Myocyte (in vitro differentiated cells): ENCODE measurements at regions not wholly inside any gene's neighbourhood (a gene's known extent, or its start where the extent isn't known, plus 50 kb on each side); places are given as distances from the start of the nearest gene placed in this dataset.

ENCODE experiments used
- DNase-seq: peaks from one replicate; pipeline ENCODE4 v3.0.0-alpha.2; 2012; ENCODE audit warnings: low read depth

- no peak for DNase-seq
These were observed 147.4 kb upstream of the MLN start for GRCh38 chr6:33950891-33951889.

- no peak for DNase-seq
These were observed 146.7 kb upstream of the MLN start for GRCh38 chr6:33950472-33950881.

GRCh38 chr6:33949877-33950435 is 146.2 kb upstream of the MLN start:
- no peak for DNase-seq

GRCh38 chr6:33949111-33949510 is 145.3 kb upstream of the MLN start:
- DNase-seq: no peak

- DNase-seq: no peak
These were observed 144.3 kb upstream of the MLN start for GRCh38 chr6:33947916-33948594.

GRCh38 chr6:33947047-33947446 is 143.2 kb upstream of the MLN start:
- no peak for DNase-seq

GRCh38 chr6:33945931-33946330 is 142.1 kb upstream of the MLN start:
- no peak for DNase-seq

GRCh38 chr6:33944686-33945411 is 141.0 kb upstream of the MLN start:
- no peak for DNase-seq

- DNase-seq: no peak
These were observed 133.1 kb upstream of the MLN start for GRCh38 chr6:33936886-33937285.

GRCh38 chr6:33935439-33936080 is 131.8 kb upstream of the MLN start:
- no peak for DNase-seq

- no peak for DNase-seq
These were observed 131.0 kb upstream of the MLN start for GRCh38 chr6:33934731-33935270.

GRCh38 chr6:33933101-33933500 is 129.3 kb upstream of the MLN start:
- no peak for DNase-seq

- no peak for DNase-seq
These were observed 128.0 kb upstream of the MLN start for GRCh38 chr6:33931799-33932198.

- peak; percentile 94 for DNase-seq
These were observed 125.9 kb upstream of the MLN start for GRCh38 chr6:33929575-33930288.

- DNase-seq: peak; percentile 72
These were observed 123.8 kb upstream of the MLN start for GRCh38 chr6:33927616-33928015.

GRCh38 chr6:33927112-33927511 is 123.3 kb upstream of the MLN start:
- DNase-seq: no peak

GRCh38 chr6:33926451-33926850 is 122.6 kb upstream of the MLN start:
- no peak for DNase-seq

GRCh38 chr6:33925936-33926335 is 122.1 kb upstream of the MLN start:
- no peak for DNase-seq

- no peak for DNase-seq
These were observed 121.4 kb upstream of the MLN start for GRCh38 chr6:33925210-33925609.

- no peak for DNase-seq
These were observed 120.9 kb upstream of the MLN start for GRCh38 chr6:33924681-33925080.
